Mammary epithelial cell (primary cell): ENCODE measurements at regions not wholly inside any gene's neighbourhood (a gene's known extent, or its start where the extent isn't known, plus 50 kb on each side); places are given as distances from the start of the nearest gene placed in this dataset.

ENCODE experiments used
- EZH2 ChIP-seq: IDR thresholded peaks from 2 replicates; pipeline ENCODE4 v1.6.1; 2012; ENCODE audit warnings: low read length, inconsistent platforms, borderline replicate concordance
- TF ChIP-seq, protein P1 (sequence below), 2 donors: IDR thresholded peaks in 1 of 2; conservative IDR thresholded peaks in 1 of 2; 2 replicates each; pipeline ENCODE4 v1.5.1; 2011 to 2012; ENCODE audit warnings: inconsistent platforms in 2 of 2, low read length in 2 of 2, mild to moderate bottlenecking in 2 of 2, control low read depth in 1 of 2, low read depth in 1 of 2; ENCODE audit not compliant: insufficient read depth in 1 of 2; ENCODE audit errors: extremely low read depth in 1 of 2

DNA sequence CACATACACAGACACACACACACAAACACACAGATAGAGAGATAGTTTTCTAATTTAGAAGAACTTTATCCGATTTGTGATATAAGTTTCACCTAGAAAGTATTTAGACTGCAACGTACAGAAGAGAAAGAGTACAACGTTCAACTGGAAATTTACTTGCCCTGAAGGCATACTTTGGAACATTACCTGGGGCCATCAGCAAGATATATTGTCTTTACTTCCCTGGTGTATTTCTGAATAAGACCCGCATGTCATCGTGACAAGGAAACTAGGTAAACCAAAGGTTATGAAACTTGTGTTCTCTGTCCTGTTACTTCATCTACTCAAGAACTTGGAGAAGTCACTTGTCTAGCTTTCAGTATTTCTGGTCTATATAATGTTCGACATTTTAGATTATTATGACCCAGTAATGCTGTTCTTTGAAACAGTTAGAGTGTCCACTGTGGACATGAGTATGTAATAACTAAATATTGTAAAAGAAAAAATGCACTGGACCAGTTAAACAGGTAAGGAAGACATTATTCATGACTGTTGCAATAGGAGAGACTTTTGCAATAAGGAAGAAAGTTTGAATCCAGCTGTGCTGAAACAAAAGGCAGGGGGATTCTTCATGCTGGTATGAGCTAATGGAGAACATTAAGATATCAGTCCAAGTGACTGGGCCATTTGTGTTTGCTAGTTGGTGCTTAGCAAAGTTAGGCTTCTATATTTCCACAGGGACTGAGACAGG is 1791.1 kb downstream of the MAT2B start:
- TF ChIP-seq, protein P1, sequence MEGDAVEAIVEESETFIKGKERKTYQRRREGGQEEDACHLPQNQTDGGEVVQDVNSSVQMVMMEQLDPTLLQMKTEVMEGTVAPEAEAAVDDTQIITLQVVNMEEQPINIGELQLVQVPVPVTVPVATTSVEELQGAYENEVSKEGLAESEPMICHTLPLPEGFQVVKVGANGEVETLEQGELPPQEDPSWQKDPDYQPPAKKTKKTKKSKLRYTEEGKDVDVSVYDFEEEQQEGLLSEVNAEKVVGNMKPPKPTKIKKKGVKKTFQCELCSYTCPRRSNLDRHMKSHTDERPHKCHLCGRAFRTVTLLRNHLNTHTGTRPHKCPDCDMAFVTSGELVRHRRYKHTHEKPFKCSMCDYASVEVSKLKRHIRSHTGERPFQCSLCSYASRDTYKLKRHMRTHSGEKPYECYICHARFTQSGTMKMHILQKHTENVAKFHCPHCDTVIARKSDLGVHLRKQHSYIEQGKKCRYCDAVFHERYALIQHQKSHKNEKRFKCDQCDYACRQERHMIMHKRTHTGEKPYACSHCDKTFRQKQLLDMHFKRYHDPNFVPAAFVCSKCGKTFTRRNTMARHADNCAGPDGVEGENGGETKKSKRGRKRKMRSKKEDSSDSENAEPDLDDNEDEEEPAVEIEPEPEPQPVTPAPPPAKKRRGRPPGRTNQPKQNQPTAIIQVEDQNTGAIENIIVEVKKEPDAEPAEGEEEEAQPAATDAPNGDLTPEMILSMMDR (conservative IDR thresholded peaks at IDR 0.05 in 1 of 2, IDR thresholded peaks at IDR 0.05 in 1 of 2; ENCODE audit: extremely low read depth in 1 of 2, insufficient read depth in 1 of 2, low read depth in 1 of 2, low read length in 2 of 2): no peak
- TF ChIP-seq EZH2: no peak
